Kidney epithelial cell (primary cell): ENCODE measurements at regions not wholly inside any gene's neighbourhood (a gene's known extent, or its start where the extent isn't known, plus 50 kb on each side); places are given as distances from the start of the nearest gene placed in this dataset.
A peak's percentile ranks its signal among the peaks of the same experiment; 100 is the strongest.

Source experiments
- DNase-seq: peaks from one replicate; pipeline ENCODE4 v3.0.0-alpha.2; 2010; ENCODE audit warnings: low read depth
- H3K27me3 ChIP-seq: 2 replicates; pipeline ENCODE4 v1.6.0; 2011; ENCODE audit warnings: low read length; ENCODE audit not compliant: control insufficient read depth, insufficient read depth
- H3K36me3 ChIP-seq: 2 replicates; pipeline ENCODE4 v1.5.1; 2011; ENCODE audit warnings: low read length; ENCODE audit not compliant: control insufficient read depth, insufficient read depth
- H3K4me3 ChIP-seq: 2 replicates; pipeline ENCODE4 v1.5.1; 2011; ENCODE audit warnings: low read depth, mild to moderate bottlenecking, control low read depth, low read length
- TF ChIP-seq, protein P1 (sequence below): IDR thresholded peaks from 2 replicates; pipeline ENCODE4 v1.5.1; 2011; ENCODE audit warnings: mild to moderate bottlenecking, moderate library complexity, low read length, control low read depth, inconsistent platforms; ENCODE audit not compliant: insufficient read depth, poor library complexity, severe bottlenecking

DNA sequence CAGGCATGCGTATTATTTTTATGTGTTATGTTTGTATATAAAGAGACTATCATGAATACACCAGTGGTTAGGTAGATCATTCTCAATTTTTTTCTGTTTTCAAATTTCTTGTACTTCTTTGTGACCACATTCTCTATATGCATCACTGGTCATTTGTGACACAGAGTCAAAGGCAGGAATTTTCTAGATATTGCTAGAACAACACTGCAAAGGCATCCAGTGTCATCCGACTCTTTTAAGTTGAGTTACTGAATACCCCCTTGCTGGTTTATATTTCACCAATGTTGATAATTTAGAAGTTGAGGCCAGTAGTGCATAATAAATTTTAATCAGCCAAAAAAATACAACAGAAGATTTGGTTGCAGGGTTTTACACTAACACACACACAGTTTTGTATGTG lies 351.8 kb downstream of the CASP12 start:
- Histone ChIP-seq H3K4me3 (no peak overlapping the region), H3K27me3 (no peaks in the 10 kb centered on the region), H3K36me3 (no peaks in the 10 kb centered on the region)
- TF ChIP-seq, protein P1, sequence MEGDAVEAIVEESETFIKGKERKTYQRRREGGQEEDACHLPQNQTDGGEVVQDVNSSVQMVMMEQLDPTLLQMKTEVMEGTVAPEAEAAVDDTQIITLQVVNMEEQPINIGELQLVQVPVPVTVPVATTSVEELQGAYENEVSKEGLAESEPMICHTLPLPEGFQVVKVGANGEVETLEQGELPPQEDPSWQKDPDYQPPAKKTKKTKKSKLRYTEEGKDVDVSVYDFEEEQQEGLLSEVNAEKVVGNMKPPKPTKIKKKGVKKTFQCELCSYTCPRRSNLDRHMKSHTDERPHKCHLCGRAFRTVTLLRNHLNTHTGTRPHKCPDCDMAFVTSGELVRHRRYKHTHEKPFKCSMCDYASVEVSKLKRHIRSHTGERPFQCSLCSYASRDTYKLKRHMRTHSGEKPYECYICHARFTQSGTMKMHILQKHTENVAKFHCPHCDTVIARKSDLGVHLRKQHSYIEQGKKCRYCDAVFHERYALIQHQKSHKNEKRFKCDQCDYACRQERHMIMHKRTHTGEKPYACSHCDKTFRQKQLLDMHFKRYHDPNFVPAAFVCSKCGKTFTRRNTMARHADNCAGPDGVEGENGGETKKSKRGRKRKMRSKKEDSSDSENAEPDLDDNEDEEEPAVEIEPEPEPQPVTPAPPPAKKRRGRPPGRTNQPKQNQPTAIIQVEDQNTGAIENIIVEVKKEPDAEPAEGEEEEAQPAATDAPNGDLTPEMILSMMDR: no peak
- DNase-seq: peak; percentile 50

DNA sequence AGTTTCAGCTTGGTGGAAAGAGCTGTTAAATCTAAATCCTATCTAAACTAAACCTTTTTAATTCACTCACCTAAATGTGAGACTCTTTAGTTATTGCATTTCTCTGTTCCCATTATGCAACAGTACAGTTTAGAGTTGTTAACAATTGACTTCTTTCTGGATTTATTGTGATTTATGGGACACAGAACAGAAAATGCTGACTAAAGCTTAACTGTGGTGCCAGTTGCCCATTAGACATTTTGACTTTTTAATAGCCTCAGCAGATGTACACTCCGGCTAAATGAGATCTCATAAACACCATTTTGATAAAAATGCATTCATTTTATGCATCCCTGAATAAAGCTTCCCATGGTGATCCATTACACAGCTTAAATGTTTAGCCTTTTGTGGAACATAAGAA lies 356.6 kb downstream of the CASP12 start:
- Histone ChIP-seq H3K4me3 (no peak overlapping the region), H3K36me3 (no peaks in the 10 kb centered on the region), H3K27me3 (no peaks in the 10 kb centered on the region)
- TF ChIP-seq, protein P1: no peak
- DNase-seq: no peak

DNA sequence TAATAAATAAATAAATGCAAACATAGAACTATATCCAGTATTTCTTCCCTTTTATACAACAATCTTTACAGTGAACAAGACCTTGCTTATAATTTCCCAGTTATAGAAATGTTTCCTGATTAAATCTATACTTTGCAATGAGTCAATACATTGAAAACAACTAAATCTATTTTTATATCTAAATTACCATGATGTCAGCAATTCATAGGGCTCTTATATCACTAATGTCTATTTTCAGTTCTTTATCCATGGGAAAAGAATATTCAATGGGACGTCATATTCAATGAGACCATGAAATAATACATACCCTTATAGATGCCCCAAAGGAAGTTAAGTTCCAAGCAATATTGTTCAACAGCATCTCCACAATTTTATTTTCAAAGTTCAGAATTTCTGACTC lies 359.9 kb downstream of the CASP12 start:
- Histone ChIP-seq H3K4me3 (no peak overlapping the region), H3K36me3 (no peaks in the 10 kb centered on the region), H3K27me3 (no peaks in the 10 kb centered on the region)
- DNase-seq: no peak
- TF ChIP-seq, protein P1: no peak

DNA sequence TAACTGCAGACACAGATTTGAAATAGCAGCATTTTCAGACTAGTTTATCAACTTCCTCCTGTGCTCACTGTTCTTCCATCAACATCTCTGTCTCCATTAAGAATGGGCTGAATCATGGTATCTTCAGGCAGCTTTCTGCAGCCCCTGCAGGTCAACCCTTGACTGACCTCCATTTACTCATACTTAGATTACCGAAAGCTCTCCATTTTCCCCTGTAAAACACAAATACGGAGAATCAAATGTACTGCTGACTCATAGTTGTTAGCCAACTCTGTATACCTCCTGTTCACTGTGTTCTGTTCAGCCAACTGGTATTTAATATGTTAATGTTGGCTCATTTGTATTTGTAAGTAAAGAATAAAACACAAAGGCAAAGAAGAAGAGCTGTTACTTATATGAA lies 364.0 kb downstream of the CASP12 start:
- Histone ChIP-seq H3K4me3 (no peak overlapping the region), H3K36me3 (no peaks in the 10 kb centered on the region), H3K27me3 (no peaks in the 10 kb centered on the region)
- TF ChIP-seq, protein P1: no peak
- DNase-seq: no peak

DNA sequence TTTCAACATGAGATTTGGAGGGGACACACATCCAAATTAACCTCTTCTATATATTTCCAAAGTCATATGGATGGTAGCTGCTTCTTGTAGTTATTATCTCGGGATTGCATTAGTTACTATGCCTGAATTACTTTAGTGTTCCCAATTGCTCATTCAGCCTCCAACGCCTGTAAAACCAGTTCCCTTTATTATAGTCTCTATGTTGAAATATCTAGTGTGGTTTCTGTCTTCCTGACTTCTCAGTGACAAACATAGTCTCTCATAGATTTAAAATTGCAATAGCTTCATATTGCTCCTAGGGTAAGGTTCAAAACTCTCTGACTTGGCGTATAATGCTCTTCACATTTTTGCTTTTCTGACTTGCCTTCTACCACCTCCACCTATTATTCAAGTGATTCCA lies 366.4 kb downstream of the CASP12 start:
- TF ChIP-seq, protein P1: no peak
- DNase-seq: no peak
- Histone ChIP-seq H3K27me3 (no peaks in the 10 kb centered on the region), H3K4me3 (no peak overlapping the region), H3K36me3 (no peaks in the 10 kb centered on the region)

DNA sequence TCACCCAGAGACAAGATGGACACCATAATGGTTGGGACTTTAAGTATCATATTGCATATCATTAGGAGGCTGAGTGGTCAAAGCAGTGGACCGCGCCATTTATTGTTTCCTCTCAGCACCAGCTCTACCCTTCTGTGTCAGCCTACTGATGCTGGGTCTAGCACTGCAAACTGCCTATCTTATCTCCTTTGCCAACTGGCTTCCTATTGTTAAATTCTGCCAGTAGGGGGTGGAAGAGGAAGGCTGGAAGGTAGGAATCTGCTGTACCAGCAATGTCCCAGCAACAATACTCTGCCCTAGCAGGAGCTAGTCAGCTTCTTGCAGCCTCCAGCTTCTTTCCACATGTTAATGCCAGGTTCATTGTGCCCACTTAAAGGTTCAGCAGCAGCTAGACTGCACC lies 367.1 kb upstream of the PDGFD start:
- no peak for DNase-seq
- H3K27me3 ChIP-seq: no peaks in the 10 kb centered on the region
- no peaks in the 10 kb centered on the region for H3K36me3 ChIP-seq
- TF ChIP-seq, protein P1: no peak
- no peak overlapping the region for H3K4me3 ChIP-seq
